ENCODE measurements at regions not wholly inside any gene's neighbourhood (a gene's known extent, or its start where the extent isn't known, plus 50 kb on each side); places are given as distances from the start of the nearest gene placed in this dataset.

- Histone ChIP-seq H3K4me1 (ENCODE audit: control insufficient read depth in 4 of 4, insufficient read depth in 4 of 4, low read length in 3 of 4) (peaks cover 0 to 15% (median 9%) of the 10 kb centered on the region in 4 donors), H3K27ac (ENCODE audit: low read depth in 1 of 2, low read length in 2 of 2) (no peak overlapping the region), H3K4me3 (ENCODE audit: low read depth in 1 of 3, low read length in 3 of 3) (no peak overlapping the region), H3K9ac (ENCODE audit: low read depth in 1 of 2, low read length in 2 of 2) (no peak overlapping the region), H3K36me3 (ENCODE audit: control insufficient read depth in 4 of 4, insufficient read depth in 3 of 4, low read depth in 1 of 4, low read length in 3 of 4) (no peaks in the 10 kb centered on the region), H3K9me3 (ENCODE audit: control insufficient read depth in 4 of 4, low read length in 3 of 4) (no peaks in the 10 kb centered on the region), H3K27me3 (ENCODE audit: control insufficient read depth in 4 of 4, insufficient read depth in 4 of 4, low read length in 3 of 4) (no peaks in the 10 kb centered on the region)
- no peak for DNase-seq (ENCODE audit: low spot score)
- TF ChIP-seq JUND (IDR thresholded peaks at IDR 0.05) (no peak), HNF4G (IDR thresholded peaks at IDR 0.05) (no peak), NR2F2 (IDR thresholded peaks at IDR 0.05) (no peak), SP1 (IDR thresholded peaks at IDR 0.05) (no peak), YY1 (IDR thresholded peaks at IDR 0.05) (no peak), REST (IDR thresholded peaks at IDR 0.05) (no peak), CTCF (IDR thresholded peaks at IDR 0.05; ENCODE audit: low read depth, low read length, missing input control) (no peak), MAX (IDR thresholded peaks at IDR 0.05) (no peak), FOXA2 (IDR thresholded peaks at IDR 0.05) (no peak), RAD21 (IDR thresholded peaks at IDR 0.05) (no peak), HNF4A (conservative IDR thresholded peaks at IDR 0.05) (no peak), RXRA (IDR thresholded peaks at IDR 0.05) (no peak), ZBTB33 (IDR thresholded peaks at IDR 0.05) (no peak), EGR1 (IDR thresholded peaks at IDR 0.05; ENCODE audit: low read depth in 2 of 2) (no peak), FOXA1 (IDR thresholded peaks at IDR 0.05) (no peak), ATF3 (IDR thresholded peaks at IDR 0.05) (no peak), GABPA (IDR thresholded peaks at IDR 0.05 in 1 of 2, conservative IDR thresholded peaks at IDR 0.05 in 1 of 2) (no peak), TAF1 (conservative IDR thresholded peaks at IDR 0.05) (no peak)
- 73% methylated on average over 1 of the region's 1 CpG for WGBS
These were observed 81.6 kb upstream of the KLF4 start for GRCh38 chr9:107571148-107571547.
